ENCODE measurements at regions not wholly inside any gene's neighbourhood (a gene's known extent, or its start where the extent isn't known, plus 50 kb on each side); places are given as distances from the start of the nearest gene placed in this dataset.

DNA sequence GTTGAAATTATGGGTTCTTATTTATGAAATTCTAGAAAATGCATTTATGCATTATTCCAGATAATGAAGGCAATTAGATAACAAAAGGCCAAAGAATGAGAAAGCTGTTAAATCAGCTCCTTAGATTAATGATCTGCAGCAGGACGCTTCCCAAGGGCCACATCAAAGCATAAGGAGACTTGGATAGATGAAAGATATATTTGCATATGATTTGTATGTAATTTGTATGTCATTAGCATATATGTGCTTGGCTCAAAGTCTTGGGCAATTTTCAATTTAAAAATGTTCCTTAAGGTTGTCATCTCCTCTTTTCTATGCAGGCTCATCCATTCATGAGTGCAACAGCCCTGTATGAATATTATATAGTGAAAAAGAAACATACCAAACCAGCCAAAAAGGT, 126.8 kb upstream of the IRS2 start:
- ChIA-PET CTCF (interaction anchor here (0.8 kb wide), 1 partner anchor 16 kb away, joined by 3 read pairs; no protein-coding TSS in a partner anchor), POLR2A (no interaction called here)
- no peak for DNase-seq (ENCODE audit: extremely low spot score)
- TF ChIP-seq, protein P1, sequence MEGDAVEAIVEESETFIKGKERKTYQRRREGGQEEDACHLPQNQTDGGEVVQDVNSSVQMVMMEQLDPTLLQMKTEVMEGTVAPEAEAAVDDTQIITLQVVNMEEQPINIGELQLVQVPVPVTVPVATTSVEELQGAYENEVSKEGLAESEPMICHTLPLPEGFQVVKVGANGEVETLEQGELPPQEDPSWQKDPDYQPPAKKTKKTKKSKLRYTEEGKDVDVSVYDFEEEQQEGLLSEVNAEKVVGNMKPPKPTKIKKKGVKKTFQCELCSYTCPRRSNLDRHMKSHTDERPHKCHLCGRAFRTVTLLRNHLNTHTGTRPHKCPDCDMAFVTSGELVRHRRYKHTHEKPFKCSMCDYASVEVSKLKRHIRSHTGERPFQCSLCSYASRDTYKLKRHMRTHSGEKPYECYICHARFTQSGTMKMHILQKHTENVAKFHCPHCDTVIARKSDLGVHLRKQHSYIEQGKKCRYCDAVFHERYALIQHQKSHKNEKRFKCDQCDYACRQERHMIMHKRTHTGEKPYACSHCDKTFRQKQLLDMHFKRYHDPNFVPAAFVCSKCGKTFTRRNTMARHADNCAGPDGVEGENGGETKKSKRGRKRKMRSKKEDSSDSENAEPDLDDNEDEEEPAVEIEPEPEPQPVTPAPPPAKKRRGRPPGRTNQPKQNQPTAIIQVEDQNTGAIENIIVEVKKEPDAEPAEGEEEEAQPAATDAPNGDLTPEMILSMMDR (IDR thresholded peaks at IDR 0.05; ENCODE audit: control extremely low read depth, extremely low read depth, low read depth, missing control alignments): no peak

DNA sequence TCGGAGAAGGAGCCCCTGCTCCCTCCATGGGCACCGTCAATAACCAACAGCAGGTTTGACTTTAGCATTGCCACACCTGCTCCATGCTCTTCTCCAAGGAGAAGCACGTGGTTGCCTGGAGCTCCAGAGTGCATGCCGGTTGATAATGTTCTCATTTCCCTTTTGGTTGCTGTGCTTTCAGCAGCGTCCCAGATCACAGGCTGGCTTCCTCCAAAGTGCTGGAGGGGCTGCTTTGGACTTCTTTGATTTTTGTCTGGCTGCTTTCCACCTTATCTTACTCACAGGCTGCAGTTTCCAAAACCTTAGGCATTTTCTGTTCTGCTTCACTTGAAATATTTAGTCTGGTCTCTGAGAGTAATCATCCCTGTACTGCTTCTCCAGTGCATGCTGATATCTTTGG, 123.8 kb upstream of the IRS2 start:
- POLR2A ChIA-PET: no interaction called here
- TF ChIP-seq, protein P1 (IDR thresholded peaks at IDR 0.05; ENCODE audit: control extremely low read depth, extremely low read depth, low read depth, missing control alignments): no peak
- no peak for DNase-seq (ENCODE audit: extremely low spot score)
- CTCF ChIA-PET: no interaction called here

DNA sequence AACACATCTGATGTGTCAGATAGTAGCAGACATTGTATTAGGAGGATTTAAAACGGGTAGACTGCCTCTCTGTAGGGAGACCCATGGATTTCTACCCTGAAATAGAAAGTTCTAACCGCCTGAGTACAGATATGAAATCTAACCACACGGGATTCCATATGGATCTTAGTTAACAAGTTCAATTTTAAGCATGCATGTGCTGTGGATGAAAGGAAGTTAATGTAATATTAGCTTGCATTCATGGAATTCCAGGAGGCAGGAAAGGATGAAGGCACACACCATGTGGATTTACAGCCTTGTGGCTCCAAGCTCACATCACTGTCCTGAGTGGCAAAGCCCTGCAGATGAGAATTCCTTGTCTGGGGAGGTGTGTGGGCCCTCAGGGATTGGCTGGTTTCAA, 120.6 kb upstream of the IRS2 start:
- TF ChIP-seq, protein P1 (IDR thresholded peaks at IDR 0.05; ENCODE audit: control extremely low read depth, extremely low read depth, low read depth, missing control alignments): no peak
- DNase-seq (ENCODE audit: extremely low spot score): no peak
- ChIA-PET POLR2A (no interaction called here), CTCF (no interaction called here)

DNA sequence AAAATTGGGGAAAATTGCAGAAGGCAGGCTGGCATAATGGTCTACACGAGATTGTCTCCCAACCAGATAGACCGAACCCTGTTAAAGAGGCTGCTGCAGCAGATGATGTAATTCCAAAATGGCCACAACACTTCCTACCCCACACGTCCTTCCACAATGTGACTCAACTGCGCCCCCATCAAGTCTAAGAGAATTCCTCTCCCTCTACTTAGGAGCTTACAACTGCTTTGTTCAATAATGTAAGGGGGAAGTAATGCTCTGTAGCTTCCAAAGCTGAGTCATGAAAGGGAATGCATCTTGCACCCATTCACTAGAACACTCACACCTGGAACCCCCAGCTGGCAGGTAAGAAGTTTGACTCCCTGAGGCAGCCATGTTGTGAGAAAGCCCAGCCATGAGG, 117.8 kb upstream of the IRS2 start:
- CTCF ChIA-PET: no interaction called here
- TF ChIP-seq, protein P1 (IDR thresholded peaks at IDR 0.05; ENCODE audit: control extremely low read depth, extremely low read depth, low read depth, missing control alignments): no peak
- POLR2A ChIA-PET: no interaction called here
- DNase-seq (ENCODE audit: extremely low spot score): no peak

DNA sequence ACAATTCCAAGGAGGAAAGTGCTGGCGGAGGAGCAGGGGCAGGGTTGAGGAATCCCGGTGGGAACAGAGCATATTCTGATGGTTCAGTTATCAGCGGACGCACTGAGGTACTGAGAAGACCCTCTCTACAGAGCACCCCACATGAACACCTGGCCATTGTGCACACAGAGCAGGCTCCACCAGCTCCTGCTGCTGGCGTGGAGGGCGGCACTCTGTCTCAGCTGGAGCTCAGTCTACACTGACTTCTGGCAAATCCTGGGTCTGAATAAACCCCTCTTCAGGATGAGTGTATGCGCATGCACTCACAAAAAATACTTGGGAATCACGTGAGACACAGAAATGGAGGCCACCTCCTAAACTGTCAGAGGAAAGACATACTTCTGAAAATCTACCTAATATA, 114.4 kb upstream of the IRS2 start:
- DNase-seq (ENCODE audit: extremely low spot score): no peak
- CTCF ChIA-PET: interaction anchor here (1.0 kb wide), 1 partner anchor 37 kb away, joined by 3 read pairs; no protein-coding TSS in a partner anchor
- TF ChIP-seq, protein P1 (IDR thresholded peaks at IDR 0.05; ENCODE audit: control extremely low read depth, extremely low read depth, low read depth, missing control alignments): no peak
- POLR2A ChIA-PET: no interaction called here

DNA sequence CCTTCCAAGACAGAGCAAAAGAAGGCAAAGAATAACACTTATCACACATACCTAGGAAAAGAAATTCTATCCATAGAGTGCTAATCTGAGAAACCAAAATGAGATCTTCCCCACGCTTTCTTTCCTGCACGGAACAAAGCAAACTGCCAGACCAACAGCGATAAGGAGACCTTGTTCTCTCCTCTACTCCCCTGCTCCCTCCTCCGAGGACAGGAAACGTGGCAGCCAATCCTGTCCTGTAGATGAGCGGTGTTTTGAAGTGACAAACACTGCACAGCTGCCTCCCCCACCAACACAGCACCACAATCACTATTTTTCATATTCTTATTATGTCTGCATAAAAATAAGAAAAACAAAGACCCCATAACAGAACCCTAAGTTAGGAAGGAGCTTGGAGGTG, 113.9 kb upstream of the IRS2 start:
- TF ChIP-seq, protein P1 (IDR thresholded peaks at IDR 0.05; ENCODE audit: control extremely low read depth, extremely low read depth, low read depth, missing control alignments): no peak
- ChIA-PET CTCF (interaction anchor here (1.0 kb wide), 1 partner anchor 37 kb away, joined by 3 read pairs; no protein-coding TSS in a partner anchor), POLR2A (no interaction called here)
- DNase-seq (ENCODE audit: extremely low spot score): no peak

DNA sequence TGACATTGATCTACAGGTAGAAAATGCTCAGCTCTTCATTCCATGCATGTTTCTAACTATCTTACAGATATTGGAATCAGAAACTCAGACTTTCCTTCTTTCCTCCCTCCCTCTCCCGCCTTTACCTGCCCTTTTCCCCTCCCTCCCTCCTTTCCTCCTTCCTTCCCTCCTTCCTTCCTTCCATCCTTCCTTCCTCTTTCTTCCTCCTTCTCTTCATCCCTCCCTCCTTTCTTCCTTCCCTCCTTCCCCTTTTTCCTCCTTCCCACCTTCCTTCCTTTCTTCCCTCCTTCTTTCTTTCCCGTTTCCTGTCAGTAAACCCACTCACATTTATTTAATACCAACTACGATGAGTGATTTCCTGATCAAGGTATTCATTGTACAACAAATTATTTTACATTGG, 113.4 kb upstream of the IRS2 start:
- TF ChIP-seq, protein P1 (IDR thresholded peaks at IDR 0.05; ENCODE audit: control extremely low read depth, extremely low read depth, low read depth, missing control alignments): no peak
- POLR2A ChIA-PET: no interaction called here
- CTCF ChIA-PET: interaction anchor here (2.2 kb wide), 1 partner anchor 14 kb away, joined by 7 read pairs; no protein-coding TSS in a partner anchor
- DNase-seq (ENCODE audit: extremely low spot score): no peak

Data from GM10248 (cell line).